SKM-1 (cell line): ENCODE measurements at regions not wholly inside any gene's neighbourhood (a gene's known extent, or its start where the extent isn't known, plus 50 kb on each side); places are given as distances from the start of the nearest gene placed in this dataset.
"Not testable (repeated sequence)": the region's sequence is repeated elsewhere in the genome, so short reads cannot be mapped to it uniquely, and the experiment has no call there.

Experiments used
- DNase-seq: peaks from one replicate; lab custom pipeline; 2025; ENCODE audit not compliant: unreplicated experiment; lab: John Stamatoyannopoulos, UW

- no peak for DNase-seq
These were observed 153.7 kb upstream of the NR2F2 start for GRCh38 chr15:96176831-96177230.

- DNase-seq: no peak
These were observed 153.2 kb upstream of the NR2F2 start for GRCh38 chr15:96177279-96177678.

GRCh38 chr15:96180087-96180748 is 150.3 kb upstream of the NR2F2 start:
- no peak for DNase-seq

GRCh38 chr15:96181217-96181616 is 149.3 kb upstream of the NR2F2 start:
- no peak for DNase-seq

GRCh38 chr15:96181873-96182301 is 148.6 kb upstream of the NR2F2 start:
- DNase-seq: no peak

GRCh38 chr15:96182736-96183513 is 147.6 kb upstream of the NR2F2 start:
- no peak for DNase-seq

- no peak for DNase-seq
These were observed 147.0 kb upstream of the NR2F2 start for GRCh38 chr15:96183514-96183850.

- DNase-seq: no peak
These were observed 146.6 kb upstream of the NR2F2 start for GRCh38 chr15:96183867-96184266.

- no peak for DNase-seq
These were observed 146.2 kb upstream of the NR2F2 start for GRCh38 chr15:96184297-96184696.

- no peak for DNase-seq
These were observed 144.4 kb upstream of the NR2F2 start for GRCh38 chr15:96186105-96186504.

- DNase-seq: no peak
These were observed 142.9 kb upstream of the NR2F2 start for GRCh38 chr15:96187341-96188305.

GRCh38 chr15:96197721-96198120 is 132.8 kb upstream of the NR2F2 start:
- no peak for DNase-seq

- no peak for DNase-seq
These were observed 131.4 kb upstream of the NR2F2 start for GRCh38 chr15:96199111-96199510.

- no peak for DNase-seq
These were observed 130.0 kb upstream of the NR2F2 start for GRCh38 chr15:96200357-96200967.

GRCh38 chr15:96201696-96202095 is 128.8 kb upstream of the NR2F2 start:
- no peak for DNase-seq

- DNase-seq: not testable (repeated sequence)
These were observed 124.9 kb upstream of the NR2F2 start for GRCh38 chr15:96205588-96205987.

- no peak for DNase-seq
These were observed 123.0 kb upstream of the NR2F2 start for GRCh38 chr15:96207377-96208006.

- no peak for DNase-seq
These were observed 121.2 kb upstream of the NR2F2 start for GRCh38 chr15:96209285-96209735.

- DNase-seq: no peak
These were observed 117.5 kb upstream of the NR2F2 start for GRCh38 chr15:96213045-96213444.

GRCh38 chr15:96213896-96214295 is 116.6 kb upstream of the NR2F2 start:
- no peak for DNase-seq

GRCh38 chr15:96216481-96216880 is 114.0 kb upstream of the NR2F2 start:
- DNase-seq: not testable (repeated sequence)
